Nephron progenitor cell (in vitro differentiated cells): ENCODE measurements at regions not wholly inside any gene's neighbourhood (a gene's known extent, or its start where the extent isn't known, plus 50 kb on each side); places are given as distances from the start of the nearest gene placed in this dataset.

Experiments used
- DNase-seq: peaks from one replicate; pipeline ENCODE4 v3.0.0; 2021
- H3K27ac Mint-ChIP-seq: 2 replicates; pipeline ENCODE4 v1.8.0; 2021; ENCODE audit warnings: mild to moderate bottlenecking, moderate library complexity, mixed read lengths
- H3K27me3 Mint-ChIP-seq: 2 replicates; pipeline ENCODE4 v1.8.0; 2021; ENCODE audit warnings: mild to moderate bottlenecking, low read depth, mixed read lengths; ENCODE audit not compliant: poor library complexity
- H3K36me3 Mint-ChIP-seq: 2 replicates; pipeline ENCODE4 v1.8.0; 2021; ENCODE audit warnings: low read depth, mixed read lengths
- H3K4me1 Mint-ChIP-seq: 2 replicates; pipeline ENCODE4 v1.8.0; 2021; ENCODE audit warnings: mixed read lengths
- H3K4me3 Mint-ChIP-seq: 2 replicates; pipeline ENCODE4 v1.8.0; 2021; ENCODE audit warnings: mild to moderate bottlenecking, moderate library complexity, mixed read lengths
- H3K9me3 Mint-ChIP-seq: 2 replicates; pipeline ENCODE4 v1.8.0; 2021; ENCODE audit warnings: mild to moderate bottlenecking, moderate library complexity, mixed read lengths
- TF ChIP-seq, protein P1 (sequence below): fragments of 200-600 bp; sonication (generic); IDR thresholded peaks from 2 replicates; pipeline ENCODE4 v1.5.0; 2021; ENCODE audit warnings: antibody characterized with exemption

- H3K27me3 Mint-ChIP-seq = peaks cover 3% of the 10 kb centered on the region
- H3K9me3 Mint-ChIP-seq = peaks cover 14% of the 10 kb centered on the region
- no peak overlapping the region for H3K27ac Mint-ChIP-seq
- DNase-seq = no peak
- H3K4me1 Mint-ChIP-seq = no peaks in the 10 kb centered on the region
- TF ChIP-seq, protein P1, sequence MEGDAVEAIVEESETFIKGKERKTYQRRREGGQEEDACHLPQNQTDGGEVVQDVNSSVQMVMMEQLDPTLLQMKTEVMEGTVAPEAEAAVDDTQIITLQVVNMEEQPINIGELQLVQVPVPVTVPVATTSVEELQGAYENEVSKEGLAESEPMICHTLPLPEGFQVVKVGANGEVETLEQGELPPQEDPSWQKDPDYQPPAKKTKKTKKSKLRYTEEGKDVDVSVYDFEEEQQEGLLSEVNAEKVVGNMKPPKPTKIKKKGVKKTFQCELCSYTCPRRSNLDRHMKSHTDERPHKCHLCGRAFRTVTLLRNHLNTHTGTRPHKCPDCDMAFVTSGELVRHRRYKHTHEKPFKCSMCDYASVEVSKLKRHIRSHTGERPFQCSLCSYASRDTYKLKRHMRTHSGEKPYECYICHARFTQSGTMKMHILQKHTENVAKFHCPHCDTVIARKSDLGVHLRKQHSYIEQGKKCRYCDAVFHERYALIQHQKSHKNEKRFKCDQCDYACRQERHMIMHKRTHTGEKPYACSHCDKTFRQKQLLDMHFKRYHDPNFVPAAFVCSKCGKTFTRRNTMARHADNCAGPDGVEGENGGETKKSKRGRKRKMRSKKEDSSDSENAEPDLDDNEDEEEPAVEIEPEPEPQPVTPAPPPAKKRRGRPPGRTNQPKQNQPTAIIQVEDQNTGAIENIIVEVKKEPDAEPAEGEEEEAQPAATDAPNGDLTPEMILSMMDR = no peak
- no peak overlapping the region for H3K4me3 Mint-ChIP-seq
- no peaks in the 10 kb centered on the region for H3K36me3 Mint-ChIP-seq
These were observed 50.4 kb upstream of the XPO1 start for GRCh38 chr2:61588566-61588965.
